Midbrain (tissue), 1 donor: ENCODE measurements at regions not wholly inside any gene's neighbourhood (a gene's known extent, or its start where the extent isn't known, plus 50 kb on each side); places are given as distances from the start of the nearest gene placed in this dataset.
"Not testable (repeated sequence)": the region's sequence is repeated elsewhere in the genome, so short reads cannot be mapped to it uniquely, and the experiment has no call there.

Source experiments
- DNase-seq: peaks from one replicate; lab custom pipeline; 2025; lab: John Stamatoyannopoulos, UW

GRCh38 chr2:195572895-195573683 lies 83.9 kb upstream of the SLC39A10 start:
- DNase-seq: no peak

DNA sequence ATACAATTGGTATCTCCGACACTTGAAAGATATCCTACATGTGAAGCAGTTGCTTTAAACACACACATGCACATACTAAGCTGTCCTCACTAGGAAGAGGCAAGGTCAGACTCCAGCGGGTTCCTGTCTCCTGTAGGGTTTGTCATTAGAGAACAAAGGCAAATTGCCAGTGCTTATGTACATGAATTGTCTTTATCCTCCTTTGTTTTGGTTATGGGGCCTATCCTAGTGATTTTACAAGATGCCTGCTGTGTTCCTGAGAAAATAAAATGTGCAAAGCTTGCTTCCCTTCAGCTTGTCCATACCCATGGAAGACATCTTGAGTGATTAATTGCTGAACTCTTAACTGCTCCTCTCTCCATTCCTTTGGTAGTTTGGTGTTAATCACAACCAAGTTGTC lies 86.7 kb upstream of the SLC39A10 start:
- no peak for DNase-seq

- no peak for DNase-seq
Observed at GRCh38 chr2:195569255-195569654, 87.8 kb upstream of the SLC39A10 start.

GRCh38 chr2:195564625-195565135 lies 92.3 kb upstream of the SLC39A10 start:
- DNase-seq: not testable (repeated sequence)

- no peak for DNase-seq
Observed at GRCh38 chr2:195563857-195564512, 93.0 kb upstream of the SLC39A10 start.

- no peak for DNase-seq
Observed at GRCh38 chr2:195562570-195563566, 94.2 kb upstream of the SLC39A10 start.

DNA sequence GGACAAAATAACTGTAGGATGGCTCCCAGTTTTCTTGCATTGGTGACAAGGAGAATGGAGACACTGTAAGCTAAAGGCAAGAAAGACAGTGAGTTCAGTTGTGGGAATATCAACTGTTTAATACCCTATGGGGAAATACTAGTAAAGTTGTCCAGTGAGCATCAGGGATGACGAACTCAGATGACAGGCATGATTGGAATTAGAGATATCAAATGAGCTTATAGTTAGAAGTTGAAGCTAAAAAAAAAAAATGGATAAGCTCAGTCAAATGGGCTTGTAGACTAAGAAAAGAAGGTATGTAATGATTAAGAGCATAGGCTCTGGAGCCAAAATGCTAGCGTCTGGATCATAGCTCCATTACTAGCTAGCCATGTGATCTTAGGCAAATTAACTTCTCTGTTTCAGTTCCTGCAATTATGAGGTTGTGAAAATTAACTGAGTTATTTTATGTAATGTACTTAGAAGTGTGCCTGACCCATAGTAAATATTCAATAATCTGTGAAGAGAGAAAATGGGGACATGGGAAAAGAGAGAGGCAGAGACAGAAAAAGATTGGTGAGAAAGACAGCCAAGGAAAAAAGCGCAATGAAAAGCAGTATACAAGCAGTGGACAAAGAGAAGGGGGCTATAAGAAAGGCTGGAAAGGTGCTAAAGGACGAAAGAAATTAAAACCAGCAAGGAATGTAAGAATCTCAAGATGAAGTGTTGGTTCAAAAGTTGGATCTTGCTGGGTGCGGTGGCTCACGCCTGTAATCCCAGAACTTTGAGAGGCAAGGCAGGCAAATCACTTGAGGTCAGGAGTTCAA lies 95.7 kb upstream of the SLC39A10 start:
- no peak for DNase-seq

GRCh38 chr2:195560209-195560895 lies 96.7 kb upstream of the SLC39A10 start:
- no peak for DNase-seq

DNA sequence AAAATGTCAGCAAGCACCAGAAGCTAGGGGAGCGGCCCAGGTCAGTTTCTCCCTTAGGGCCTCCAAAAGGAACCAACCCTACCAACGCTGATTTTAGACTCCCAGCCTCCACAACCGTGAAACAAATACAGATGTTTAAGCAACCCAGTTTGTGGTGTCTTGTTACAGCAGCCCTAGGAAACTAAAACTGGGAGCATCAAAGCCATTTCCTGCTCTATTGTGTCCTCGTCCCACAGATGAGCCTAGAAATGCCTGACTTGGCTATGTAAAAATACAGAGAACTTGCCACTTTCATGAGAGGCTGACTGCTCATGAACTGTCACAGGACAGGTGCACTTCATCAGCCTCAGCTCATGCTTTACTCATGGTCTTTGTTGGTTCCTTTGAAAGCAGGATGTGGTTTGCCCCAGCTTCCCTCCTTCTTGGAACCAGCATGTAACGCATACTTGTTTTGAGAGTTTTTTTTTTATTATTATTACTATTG lies 97.6 kb upstream of the SLC39A10 start:
- no peak for DNase-seq

GRCh38 chr2:195555971-195556370 lies 101.1 kb upstream of the SLC39A10 start:
- DNase-seq: no peak

DNA sequence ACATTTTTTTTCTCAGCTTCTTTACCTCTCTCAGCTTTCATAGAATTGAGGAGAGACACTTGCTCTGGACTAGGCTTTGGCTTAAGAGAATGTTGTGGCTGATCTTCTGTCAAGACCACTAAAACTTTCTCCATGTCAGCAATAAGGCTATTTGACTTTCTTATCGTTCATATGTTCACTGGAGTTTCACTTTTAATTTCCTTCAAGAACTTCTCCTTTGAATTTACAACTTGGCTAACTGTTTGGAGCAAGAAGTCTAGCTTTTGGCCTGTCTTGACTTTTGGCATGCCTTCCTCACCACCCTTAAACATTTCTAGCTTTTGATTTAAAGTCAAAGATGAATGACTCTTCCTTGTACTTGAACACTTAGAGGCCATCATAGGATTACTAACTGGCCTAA lies 104.4 kb upstream of the SLC39A10 start:
- no peak for DNase-seq

- DNase-seq: no peak
Observed at GRCh38 chr2:195548198-195548940, 108.7 kb upstream of the SLC39A10 start.

- DNase-seq: not testable (repeated sequence)
Observed at GRCh38 chr2:195547268-195547840, 109.7 kb upstream of the SLC39A10 start.

DNA sequence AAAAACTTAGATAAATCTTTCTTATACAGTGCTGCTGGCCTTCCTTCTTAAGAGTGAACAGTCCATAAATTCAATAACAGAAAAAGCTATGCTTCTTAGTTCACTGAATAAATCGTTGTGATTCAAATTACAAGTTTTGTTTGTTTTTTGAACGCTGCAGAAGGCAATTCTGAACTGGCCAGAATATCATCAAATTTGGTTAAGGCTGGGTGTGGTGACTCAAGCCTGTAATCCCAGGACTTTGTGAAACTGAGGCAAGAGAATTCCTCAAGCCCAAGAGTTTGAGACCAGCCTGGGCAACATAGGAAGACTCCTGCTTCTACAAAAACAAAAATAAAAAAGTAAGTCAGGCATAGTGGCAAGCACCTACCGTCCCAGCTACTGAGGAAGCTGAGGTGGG lies 111.2 kb upstream of the SLC39A10 start:
- no peak for DNase-seq

DNA sequence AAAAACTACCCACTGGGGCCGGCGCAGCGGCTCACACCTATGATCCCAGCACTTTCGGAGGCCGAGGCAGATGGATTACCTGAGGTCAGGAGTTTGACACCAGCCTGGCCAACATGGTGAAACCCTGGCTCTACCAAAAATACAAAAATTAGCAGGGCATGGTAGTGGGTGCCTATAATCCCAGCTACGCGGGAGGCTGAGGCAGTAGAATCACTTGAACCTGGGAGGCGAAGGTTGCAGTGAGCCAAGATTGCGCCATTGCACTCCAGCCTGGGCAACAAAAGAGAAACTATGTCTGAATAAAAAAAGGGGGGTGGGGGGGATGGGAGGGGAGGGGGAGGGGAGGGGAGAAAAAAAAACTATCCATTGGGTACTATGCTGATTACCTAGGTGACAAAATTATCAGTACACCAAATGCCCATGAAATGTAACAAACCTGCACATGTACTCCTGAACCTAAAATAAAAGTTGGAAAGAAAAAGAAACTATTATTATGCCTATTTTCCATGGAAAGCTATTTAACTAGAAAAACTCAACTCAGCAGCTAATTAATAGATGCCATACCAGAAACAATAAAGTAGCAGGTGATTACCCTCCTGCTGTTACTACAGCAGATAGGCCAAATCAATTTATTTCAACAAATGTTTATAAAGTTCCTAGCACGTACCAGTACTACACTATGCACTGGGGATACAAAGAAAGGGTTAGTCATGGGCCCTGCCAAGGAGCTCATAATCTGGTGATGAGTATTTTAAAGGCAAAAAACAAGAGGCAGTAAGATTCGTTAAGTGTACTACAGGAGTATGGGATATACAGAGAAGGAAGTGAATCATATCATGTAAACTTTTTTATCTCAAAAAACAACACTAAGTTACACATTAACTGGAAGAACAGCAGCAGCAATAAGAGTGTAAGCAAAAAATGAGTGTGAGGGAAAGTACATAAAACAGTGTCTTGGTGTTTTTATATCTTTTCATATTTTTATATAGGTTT lies 112.8 kb upstream of the SLC39A10 start:
- no peak for DNase-seq

GRCh38 chr2:195543063-195543462 lies 114.0 kb upstream of the SLC39A10 start:
- no peak for DNase-seq

GRCh38 chr2:195542067-195542466 lies 115.0 kb upstream of the SLC39A10 start:
- no peak for DNase-seq

GRCh38 chr2:195538937-195539336 lies 118.1 kb upstream of the SLC39A10 start:
- no peak for DNase-seq
